CMK (cell line): ENCODE measurements at regions not wholly inside any gene's neighbourhood (a gene's known extent, or its start where the extent isn't known, plus 50 kb on each side); places are given as distances from the start of the nearest gene placed in this dataset.

Source experiments
- DNase-seq: peaks from one replicate; pipeline ENCODE4 v3.0.0-alpha.2; 2010; ENCODE audit warnings: low read depth

GRCh38 chr2:37838541-37839167 is 86.4 kb upstream of the RMDN2 start:
- no peak for DNase-seq

DNA sequence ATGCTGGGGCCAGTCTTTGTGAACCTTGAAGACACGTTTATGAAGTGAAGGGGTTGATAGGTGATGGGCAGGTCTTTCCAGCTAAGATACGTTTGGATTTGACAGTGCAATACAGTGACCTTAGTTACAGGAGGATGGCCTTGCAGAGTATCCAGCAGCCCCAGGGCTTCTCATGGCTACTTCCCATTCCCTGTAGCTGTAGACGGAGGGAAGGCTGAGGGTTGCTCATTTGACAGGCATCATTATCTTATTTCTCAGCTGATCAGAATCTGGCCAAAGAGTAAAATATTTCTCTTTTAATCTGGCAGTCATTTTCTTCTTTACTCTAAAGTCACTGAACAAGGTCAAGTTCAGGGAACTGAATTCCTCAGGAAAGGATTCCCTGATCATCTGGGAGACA is 85.1 kb upstream of the RMDN2 start:
- DNase-seq: no peak

DNA sequence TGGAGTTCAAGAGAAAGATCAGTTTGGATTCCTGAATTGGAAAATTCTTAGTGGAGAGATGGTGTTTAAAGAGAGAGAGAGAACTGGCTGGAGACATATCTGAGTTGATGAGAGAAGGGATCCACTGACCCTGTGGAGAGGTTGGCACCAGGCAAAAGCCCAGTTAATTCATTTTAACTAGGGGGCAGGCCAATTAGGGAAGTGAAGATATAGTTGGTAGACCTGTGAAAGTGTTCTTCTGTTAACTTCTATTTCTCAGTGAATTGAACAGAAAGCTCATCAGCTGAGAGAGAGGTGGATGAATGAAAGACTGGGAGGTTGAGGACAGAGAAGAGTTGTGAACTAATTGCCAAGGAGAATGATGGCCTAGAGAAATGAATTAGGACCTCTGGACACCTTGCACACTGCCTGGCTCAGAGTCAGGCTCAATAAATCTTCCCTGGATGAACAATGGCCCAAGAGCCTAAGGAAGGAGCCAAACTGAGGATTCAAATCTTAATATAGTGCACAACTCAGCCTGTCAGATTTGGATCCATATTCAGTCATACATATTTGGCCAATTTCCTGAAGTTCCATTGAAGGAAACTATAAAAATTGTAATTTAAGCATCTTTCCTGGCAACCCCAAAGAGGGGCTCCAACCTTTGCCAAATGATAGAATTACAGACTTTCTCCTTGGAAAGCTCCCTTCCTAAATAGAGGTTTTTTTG is 82.2 kb upstream of the RMDN2 start:
- DNase-seq: no peak

DNA sequence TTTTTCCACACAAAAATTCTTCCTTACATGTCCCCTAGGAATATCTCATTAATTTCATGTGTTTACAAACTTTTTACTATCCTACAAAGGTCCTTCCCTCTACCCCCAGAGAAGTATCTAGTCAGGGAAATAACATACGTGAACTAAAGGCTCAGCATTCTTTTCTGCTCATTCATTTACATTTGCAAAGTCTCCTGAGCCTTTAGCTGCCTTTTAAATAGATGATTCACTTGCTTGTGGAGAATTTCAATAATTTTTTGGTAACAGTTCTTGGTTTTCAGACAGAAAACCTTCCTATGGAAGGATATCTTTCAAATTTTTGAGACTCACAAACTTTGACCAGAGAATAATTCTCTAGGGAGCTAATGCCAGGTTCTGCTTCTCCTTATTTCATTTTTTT is 81.5 kb upstream of the RMDN2 start:
- DNase-seq: no peak

DNA sequence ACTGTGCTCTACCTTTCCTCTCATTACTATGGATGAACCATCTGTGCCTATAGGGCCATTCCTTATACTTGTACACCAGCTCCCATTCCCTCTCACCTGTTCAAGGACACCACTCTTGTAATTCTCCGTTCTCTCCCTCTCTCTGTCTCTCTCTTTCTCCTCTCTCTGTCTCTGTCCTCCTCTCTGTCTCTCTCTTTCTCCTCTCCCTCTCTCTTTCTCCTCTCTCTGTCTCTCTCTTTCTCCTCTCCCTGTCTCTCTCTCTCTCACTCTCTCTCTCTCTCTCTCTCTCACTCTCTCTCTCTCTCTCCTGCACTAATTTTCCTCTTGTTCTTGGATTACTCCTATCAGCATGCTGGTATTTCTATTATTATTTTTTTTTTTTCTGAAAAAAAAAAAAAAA is 78.9 kb upstream of the RMDN2 start:
- no peak for DNase-seq

DNA sequence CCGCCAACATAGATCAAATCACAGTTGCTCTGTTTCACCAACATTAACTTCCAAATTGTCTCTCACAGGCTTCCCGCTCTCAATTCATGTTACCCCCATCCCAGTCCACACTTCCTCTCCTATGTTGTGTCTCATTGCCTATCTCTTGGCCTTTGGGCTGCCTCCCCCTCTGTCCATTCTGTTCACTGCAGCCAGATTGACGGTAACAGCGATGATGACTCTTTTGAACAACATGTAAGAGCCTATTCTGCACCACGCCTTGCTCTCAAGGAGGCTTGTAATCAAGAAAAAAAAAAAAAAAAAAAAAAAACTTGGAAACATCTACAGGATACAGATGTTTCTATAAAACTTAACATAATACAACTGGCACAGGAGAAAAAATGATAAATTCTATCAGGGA is 77.3 kb upstream of the RMDN2 start:
- DNase-seq: no peak

- DNase-seq: no peak
These were observed 76.6 kb upstream of the RMDN2 start for GRCh38 chr2:37848451-37848850.

DNA sequence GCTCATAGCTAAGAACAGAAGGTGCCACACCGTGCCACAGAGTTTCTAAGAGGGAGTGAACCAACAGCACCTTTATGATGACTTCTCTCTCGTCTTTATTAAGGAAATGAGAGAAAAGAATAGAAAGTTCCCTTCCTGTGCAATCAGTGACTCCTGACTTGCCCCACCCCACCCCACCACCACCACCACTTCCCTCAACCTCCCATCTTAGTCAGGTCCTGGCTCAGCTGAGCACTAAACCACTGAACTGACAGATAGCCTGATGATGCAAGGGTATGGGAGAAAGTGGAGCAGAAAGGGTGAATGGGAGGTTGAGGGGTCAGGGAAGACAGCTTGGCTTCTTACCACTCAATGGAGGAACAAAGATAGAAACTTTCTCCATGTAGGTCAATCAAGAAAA is 75.2 kb upstream of the RMDN2 start:
- DNase-seq: no peak

DNA sequence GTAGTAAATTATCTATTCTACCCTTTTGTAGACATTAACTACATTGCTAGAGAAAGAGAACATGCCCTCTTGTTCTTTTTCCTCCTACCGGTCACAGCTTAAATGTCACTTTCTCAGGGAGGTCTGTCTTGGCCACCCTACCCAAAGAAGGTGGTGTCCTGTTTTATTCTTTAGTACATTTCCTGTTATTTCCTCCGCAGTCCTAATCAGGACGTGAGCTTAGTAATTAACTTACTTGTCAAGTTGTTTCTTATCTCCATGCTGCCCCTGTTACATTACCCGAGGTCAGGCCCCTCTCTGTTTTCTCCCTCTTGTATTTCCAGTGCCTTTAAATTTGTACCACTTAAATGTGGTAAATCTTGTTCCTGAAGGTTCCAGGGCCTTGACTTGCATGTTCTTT is 73.7 kb upstream of the RMDN2 start:
- no peak for DNase-seq

GRCh38 chr2:37851828-37852584 is 73.1 kb upstream of the RMDN2 start:
- no peak for DNase-seq

DNA sequence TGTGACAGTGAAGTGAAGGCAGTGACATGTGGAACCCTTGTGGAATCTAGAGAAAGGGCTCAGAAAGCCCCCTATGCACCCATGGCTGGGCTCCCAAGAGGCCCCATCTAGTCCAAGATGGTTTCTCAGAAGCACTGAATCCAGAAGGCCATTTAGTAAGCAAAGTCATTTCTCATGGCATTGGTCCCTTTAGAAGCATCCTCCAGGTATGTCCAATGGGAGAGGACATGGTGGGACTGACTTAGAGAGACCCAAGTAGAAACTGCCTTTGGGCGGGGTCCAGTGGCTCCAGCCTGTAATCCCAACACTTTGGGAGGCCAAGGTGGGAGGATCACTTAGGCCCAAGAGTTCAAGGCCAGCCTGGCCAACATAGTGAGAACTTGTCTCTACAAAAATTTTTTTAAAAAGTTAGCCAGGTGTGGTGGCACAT is 72.5 kb upstream of the RMDN2 start:
- DNase-seq: no peak

GRCh38 chr2:37854676-37855282 is 70.3 kb upstream of the RMDN2 start:
- DNase-seq: no peak

GRCh38 chr2:37855283-37856041 is 69.6 kb upstream of the RMDN2 start:
- DNase-seq: peak; percentile 21

- DNase-seq: no peak
These were observed 68.9 kb upstream of the RMDN2 start for GRCh38 chr2:37856101-37856751.

DNA sequence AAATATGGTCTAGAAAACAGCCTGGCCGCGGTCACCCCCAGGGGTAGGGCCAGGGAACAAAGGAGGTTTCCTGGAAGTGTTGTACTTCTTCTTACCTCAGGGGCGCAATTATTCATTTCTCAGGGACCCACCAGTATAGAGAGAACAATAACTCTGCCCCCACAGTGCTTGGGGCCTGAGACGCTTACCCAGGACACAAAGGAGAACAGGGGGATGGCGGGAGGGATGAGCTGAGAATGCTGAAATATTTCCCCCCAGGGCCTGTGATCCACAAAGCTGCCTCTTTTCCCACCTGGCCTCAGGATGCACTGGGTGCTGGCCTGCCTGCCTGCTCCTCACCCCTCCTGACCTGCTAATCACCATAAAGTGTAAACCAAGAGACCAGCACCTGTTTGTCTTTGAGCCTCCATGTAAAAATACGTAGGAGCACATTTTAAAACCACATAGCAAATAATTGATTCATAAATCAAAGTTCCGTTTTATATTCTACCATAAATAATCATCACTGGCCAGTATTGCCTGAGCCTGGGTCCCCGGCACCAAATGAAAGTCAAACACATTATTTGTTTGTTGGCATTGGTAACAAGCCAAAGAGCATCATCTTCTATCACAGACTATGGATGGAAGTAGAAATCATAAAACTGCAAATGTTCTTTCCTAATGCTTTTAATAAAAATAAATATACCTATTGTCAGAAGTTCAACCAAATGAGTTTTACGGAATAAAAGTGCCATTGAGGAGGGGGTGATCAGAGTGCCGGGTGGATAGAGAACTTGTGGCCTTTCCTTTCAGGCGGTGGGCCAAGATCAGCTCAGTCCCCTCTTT is 67.3 kb upstream of the RMDN2 start:
- DNase-seq: no peak

DNA sequence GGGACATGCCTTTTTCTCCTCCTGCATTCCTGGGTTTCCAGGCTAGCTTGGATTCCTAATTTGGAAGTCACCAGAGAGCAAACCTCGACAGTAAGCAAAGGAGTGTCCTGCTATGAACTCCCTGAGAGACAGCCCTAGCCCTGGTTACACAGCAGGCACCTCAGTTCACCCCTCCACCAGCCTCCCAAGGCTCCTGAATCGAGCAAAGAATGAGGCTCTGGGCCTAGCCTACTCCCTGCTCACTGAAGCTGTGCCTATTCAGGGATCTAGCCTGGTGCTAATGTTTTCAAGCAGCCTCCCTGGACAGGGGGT is 66.7 kb upstream of the RMDN2 start:
- no peak for DNase-seq

DNA sequence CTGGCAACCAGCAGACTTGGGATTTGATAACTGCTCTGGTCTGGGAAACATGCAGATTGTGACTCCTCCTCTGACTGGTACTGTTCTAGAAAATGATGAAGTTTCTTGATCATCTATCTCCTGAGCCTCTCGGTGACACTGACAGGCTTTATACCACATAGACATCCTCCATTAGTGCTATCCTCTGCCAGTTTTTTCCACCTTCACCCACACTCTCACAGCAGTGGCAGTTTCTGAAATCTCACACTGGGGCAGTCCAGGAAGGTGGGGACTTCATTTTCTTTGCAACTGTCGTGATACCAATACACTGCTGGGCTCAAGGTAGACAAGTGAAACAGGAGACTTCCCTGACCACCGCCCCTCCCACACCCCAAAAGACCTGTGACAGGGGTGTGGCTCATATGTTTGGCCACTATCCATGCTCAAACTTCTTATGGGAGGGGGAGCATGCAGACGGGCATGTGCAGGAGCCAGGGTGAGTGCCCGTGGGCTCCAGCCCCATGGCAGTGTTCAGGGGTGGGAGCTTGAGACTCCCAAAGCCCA is 66.3 kb upstream of the RMDN2 start:
- DNase-seq: no peak

DNA sequence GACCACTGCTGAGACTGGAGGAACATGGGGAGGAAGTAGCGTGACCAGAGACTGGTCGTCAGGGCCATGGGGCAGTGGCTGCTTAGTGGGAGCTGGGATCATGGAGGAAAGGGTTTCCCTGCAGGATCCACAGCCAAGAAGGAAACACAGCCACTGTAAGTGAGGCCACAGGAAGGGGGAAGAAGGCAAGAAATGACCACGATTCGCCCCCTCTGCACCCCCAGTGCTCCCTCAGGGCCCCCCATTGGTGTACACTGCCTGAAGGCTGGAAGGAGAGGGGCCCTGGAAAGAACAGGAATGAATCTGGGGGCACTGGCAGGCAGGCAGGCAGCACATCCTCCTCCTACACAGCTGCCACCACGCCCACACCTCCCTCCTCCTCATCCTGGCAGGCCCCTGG is 62.5 kb upstream of the RMDN2 start:
- DNase-seq: no peak

DNA sequence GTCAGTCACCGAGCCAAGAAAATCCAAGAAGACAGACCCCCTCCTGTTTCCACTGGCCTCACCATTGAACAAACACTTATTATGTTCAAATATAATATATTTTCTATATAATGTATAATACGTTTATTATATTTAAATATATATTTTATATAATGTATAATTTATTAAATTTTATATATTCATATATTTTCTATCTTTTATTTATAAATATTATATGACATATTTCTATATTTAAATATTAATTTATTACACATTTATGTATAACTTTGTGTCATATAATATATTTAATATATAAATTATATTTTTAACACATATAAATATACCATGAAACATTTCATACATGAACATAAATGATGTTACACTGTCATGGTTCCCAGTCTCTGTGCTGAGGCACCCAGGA is 60.9 kb upstream of the RMDN2 start:
- DNase-seq: no peak

GRCh38 chr2:37865640-37866039 is 59.4 kb upstream of the RMDN2 start:
- DNase-seq: no peak
